H1 (cell line): ENCODE measurements at regions not wholly inside any gene's neighbourhood (a gene's known extent, or its start where the extent isn't known, plus 50 kb on each side); places are given as distances from the start of the nearest gene placed in this dataset.

Experiments used
- CHD2 ChIP-seq: IDR thresholded peaks from 2 replicates; pipeline ENCODE4 v1.6.1; 2012; ENCODE audit warnings: low read length, improper control_type of control experiment
- EP300 ChIP-seq, 2 experiments: IDR thresholded peaks; 1 replicate in 1 of 2; 2 replicates in 1 of 2; pipeline ENCODE4 v1.6.1; 2011 to 2012; ENCODE audit warnings: low read depth in 2 of 2, low read length in 2 of 2, mild to moderate bottlenecking in 2 of 2, borderline replicate concordance in 1 of 2, inconsistent platforms in 1 of 2, moderate library complexity in 1 of 2
- EZH2 ChIP-seq: fragments of 200-600 bp; sonication (generic); IDR thresholded peaks from 2 replicates; pipeline ENCODE4 v1.7.1; 2012; ENCODE audit warnings: low read depth, mild to moderate bottlenecking, moderate library complexity, low read length, inconsistent platforms; ENCODE audit not compliant: severe bottlenecking
- FOSL1 ChIP-seq: IDR thresholded peaks from 2 replicates; pipeline ENCODE4 v1.6.1; 2011; ENCODE audit warnings: mild to moderate bottlenecking, low read depth, low read length, moderate library complexity; ENCODE audit not compliant: insufficient read depth
- JUN ChIP-seq: IDR thresholded peaks from 2 replicates; pipeline ENCODE4 v1.6.1; 2011; ENCODE audit warnings: low read depth, mild to moderate bottlenecking, improper control_type of control experiment, low read length
- POLR2A ChIP-seq, 2 experiments: IDR thresholded peaks; 1 replicate in 1 of 2; 2 replicates in 1 of 2; pipeline ENCODE4 v1.6.1; 2011; ENCODE audit warnings: low read depth in 2 of 2, low read length in 2 of 2, mild to moderate bottlenecking in 2 of 2; ENCODE audit errors: control extremely low read depth in 1 of 2
- POLR2AphosphoS5 ChIP-seq: IDR thresholded peaks from 2 replicates; pipeline ENCODE4 v1.6.1; 2011; ENCODE audit warnings: low read depth, low read length
- RAD21 ChIP-seq, 2 experiments: IDR thresholded peaks in 1 of 2; conservative IDR thresholded peaks in 1 of 2; 2 replicates each; pipeline ENCODE4 v1.6.1; 2011; ENCODE audit warnings: low read depth in 2 of 2, low read length in 2 of 2, improper control_type of control experiment in 1 of 2, inconsistent platforms in 1 of 2, mild to moderate bottlenecking in 1 of 2, moderate library complexity in 1 of 2
- RXRA ChIP-seq: IDR thresholded peaks from 2 replicates; pipeline ENCODE4 v1.6.1; 2011; ENCODE audit warnings: low read depth, mild to moderate bottlenecking, low read length, moderate library complexity; ENCODE audit not compliant: insufficient read depth
- SIX5 ChIP-seq: IDR thresholded peaks from 2 replicates; pipeline ENCODE4 v1.6.1; 2011; ENCODE audit warnings: mild to moderate bottlenecking, low read depth, low read length
- TAF1 ChIP-seq: IDR thresholded peaks from 2 replicates; pipeline ENCODE4 v1.6.1; 2011; ENCODE audit warnings: mild to moderate bottlenecking, low read depth, low read length
- ZNF274 ChIP-seq: IDR thresholded peaks from 2 replicates; pipeline ENCODE4 v1.7.0; 2012; ENCODE audit warnings: low read length, borderline replicate concordance; ENCODE audit errors: extremely low read depth
- TF ChIP-seq, protein P1 (sequence below), 3 experiments: IDR thresholded peaks; 1 replicate in 2 of 3; 2 replicates in 1 of 3; pipeline versions ENCODE4 v1.5.1 to v1.6.1; 2011; ENCODE audit warnings: low read length in 3 of 3, mild to moderate bottlenecking in 3 of 3, inconsistent platforms in 2 of 3, low read depth in 1 of 3, moderate library complexity in 1 of 3; ENCODE audit not compliant: insufficient read depth in 1 of 3; ENCODE audit errors: control extremely low read depth in 1 of 3

GRCh38 chr14:30138567-30138966 lies 210.9 kb upstream of the PRKD1 start:
- TF ChIP-seq SIX5: no peak
- no peak for TF ChIP-seq EZH2
- TF ChIP-seq, protein P1, sequence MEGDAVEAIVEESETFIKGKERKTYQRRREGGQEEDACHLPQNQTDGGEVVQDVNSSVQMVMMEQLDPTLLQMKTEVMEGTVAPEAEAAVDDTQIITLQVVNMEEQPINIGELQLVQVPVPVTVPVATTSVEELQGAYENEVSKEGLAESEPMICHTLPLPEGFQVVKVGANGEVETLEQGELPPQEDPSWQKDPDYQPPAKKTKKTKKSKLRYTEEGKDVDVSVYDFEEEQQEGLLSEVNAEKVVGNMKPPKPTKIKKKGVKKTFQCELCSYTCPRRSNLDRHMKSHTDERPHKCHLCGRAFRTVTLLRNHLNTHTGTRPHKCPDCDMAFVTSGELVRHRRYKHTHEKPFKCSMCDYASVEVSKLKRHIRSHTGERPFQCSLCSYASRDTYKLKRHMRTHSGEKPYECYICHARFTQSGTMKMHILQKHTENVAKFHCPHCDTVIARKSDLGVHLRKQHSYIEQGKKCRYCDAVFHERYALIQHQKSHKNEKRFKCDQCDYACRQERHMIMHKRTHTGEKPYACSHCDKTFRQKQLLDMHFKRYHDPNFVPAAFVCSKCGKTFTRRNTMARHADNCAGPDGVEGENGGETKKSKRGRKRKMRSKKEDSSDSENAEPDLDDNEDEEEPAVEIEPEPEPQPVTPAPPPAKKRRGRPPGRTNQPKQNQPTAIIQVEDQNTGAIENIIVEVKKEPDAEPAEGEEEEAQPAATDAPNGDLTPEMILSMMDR (IDR thresholded peaks at IDR 0.05; ENCODE audit: control extremely low read depth in 1 of 3, insufficient read depth in 1 of 3, low read depth in 1 of 3, low read length in 3 of 3): no peak
- TF ChIP-seq ZNF274: no peak
- no peak for TF ChIP-seq CHD2
- no peak for TF ChIP-seq POLR2A (IDR thresholded peaks at IDR 0.05; ENCODE audit: control extremely low read depth in 1 of 2, low read depth in 2 of 2, low read length in 2 of 2)
- no peak for TF ChIP-seq EP300 (IDR thresholded peaks at IDR 0.05; ENCODE audit: borderline replicate concordance in 1 of 2, low read depth in 2 of 2, low read length in 2 of 2)
- no peak for TF ChIP-seq POLR2AphosphoS5
- TF ChIP-seq JUN: no peak
- TF ChIP-seq TAF1: no peak
- TF ChIP-seq RAD21 (IDR thresholded peaks at IDR 0.05 in 1 of 2, conservative IDR thresholded peaks at IDR 0.05 in 1 of 2; ENCODE audit: low read depth in 2 of 2, low read length in 2 of 2): no peak
- TF ChIP-seq FOSL1: no peak
- no peak for TF ChIP-seq RXRA
